K562 (cell line): ENCODE measurements at regions not wholly inside any gene's neighbourhood (a gene's known extent, or its start where the extent isn't known, plus 50 kb on each side); places are given as distances from the start of the nearest gene placed in this dataset.

Experiments used
- ATAC-seq: fragments of 200-7000 bp; cut with Tn5 transposase; 3 replicates; pipeline ENCODE4 v1.9.1; 2020; ENCODE audit warnings: moderate library complexity
- BruUV-seq: library from RNA; stranded (reverse); fragments of 400-500 nt; replicated peaks from 2 replicates; lab custom pipeline; 2021; lab: Mats Ljungman, UMichigan
- CTCF ChIA-PET: fragments of 300-600 bp; formaldehyde crosslinking; extraction: SDS; loops from one replicate; lab custom pipeline; 2021; ENCODE audit warnings: low intra/inter-chr PET ratio; lab: Yijun Ruan, JAX
- POLR2A ChIA-PET: fragments of 300-600, 350-650 bp; sonication (Branson Sonifier 250); formaldehyde crosslinking; extraction: SDS; loops from one replicate; lab custom pipeline; 2021; ENCODE audit warnings: antibody characterized with exemption, inconsistent platforms; lab: Yijun Ruan, JAX
- DNase-seq, 4 experiments: peaks; one replicate each; pipeline versions ENCODE4 v3.0.0 to v3.0.0-alpha.2; 2011 to 2018; ENCODE audit warnings: low spot score in 3 of 4, mixed read lengths in 3 of 4; ENCODE audit errors: extremely low read depth in 1 of 4
- FAIRE-seq: peaks from 2 replicates; lab custom pipeline; 2011; peaks lifted over from hg19 to GRCh38; lab: Jason Lieb, UNC
- H2AFZ ChIP-seq: 2 replicates; pipeline ENCODE4 v1.6.0; 2011; ENCODE audit warnings: low read depth, low read length, control low read depth, inconsistent platforms
- H3K27ac ChIP-seq: fragments of 200-600 bp; 3 replicates; pipeline ENCODE4 v1.8.0; 2011; ENCODE audit warnings: low read depth, mild to moderate bottlenecking, control low read depth, inconsistent platforms, low read length, moderate library complexity, mixed read lengths; ENCODE audit errors: extremely low read depth
- H3K27me3 ChIP-seq, 2 experiments: fragments of 300-600 bp in 1 of 2; 2 replicates in 1 of 2; 3 replicates in 1 of 2; pipeline versions ENCODE4 v1.6.0 to v1.8.0; 2011; ENCODE audit warnings: inconsistent platforms in 2 of 2, low read length in 2 of 2, mild to moderate bottlenecking in 1 of 2, mixed read lengths in 1 of 2, moderate library complexity in 1 of 2; ENCODE audit not compliant: control insufficient read depth in 2 of 2, insufficient read depth in 2 of 2
- H3K36me3 ChIP-seq: fragments of 300-600 bp; 3 replicates; pipeline ENCODE4 v1.8.0; 2011; ENCODE audit warnings: mild to moderate bottlenecking, low read length, inconsistent platforms; ENCODE audit not compliant: control insufficient read depth, insufficient read depth
- H3K4me1 ChIP-seq, 2 experiments: fragments of 200-600 bp in 1 of 2; replicated peaks in 1 of 2; 2 replicates in 1 of 2; 3 replicates in 1 of 2; pipeline versions ENCODE4 v1.5.1 to v1.8.0; 2011; ENCODE audit warnings: inconsistent platforms in 2 of 2, low read length in 2 of 2, mild to moderate bottlenecking in 1 of 2, mixed read lengths in 1 of 2, moderate library complexity in 1 of 2; ENCODE audit not compliant: control insufficient read depth in 2 of 2, insufficient read depth in 2 of 2
- H3K4me2 ChIP-seq: 2 replicates; pipeline ENCODE4 v1.6.1; 2011; ENCODE audit warnings: low read length, control low read depth, inconsistent platforms, mixed read lengths; ENCODE audit not compliant: insufficient read depth
- H3K4me3 ChIP-seq: fragments of 200-600 bp; sonication (generic), shearing (Covaris generic); 2 replicates; pipeline ENCODE4 v1.5.1; 2016; ENCODE audit warnings: control low read depth, inconsistent platforms
- H3K79me2 ChIP-seq: fragments of 200-600 bp; 3 replicates; pipeline ENCODE4 v1.8.0; 2011; ENCODE audit warnings: low read length, inconsistent platforms; ENCODE audit not compliant: control insufficient read depth, insufficient read depth
- H3K9ac ChIP-seq, 2 experiments: 2 replicates each; pipeline versions ENCODE4 v1.6.0 to v1.6.1; 2011; ENCODE audit warnings: low read depth in 2 of 2, low read length in 2 of 2, control low read depth in 1 of 2, inconsistent platforms in 1 of 2, mild to moderate bottlenecking in 1 of 2, mixed read lengths in 1 of 2; ENCODE audit not compliant: insufficient read depth in 1 of 2
- H3K9me1 ChIP-seq: one replicate; pipeline ENCODE4 v1.6.0; 2011; ENCODE audit warnings: inconsistent platforms, mild to moderate bottlenecking, low read length, moderate library complexity; ENCODE audit not compliant: control insufficient read depth, insufficient read depth
- H3K9me3 ChIP-seq: replicated peaks from 2 replicates; pipeline ENCODE4 v1.5.1; 2011; ENCODE audit warnings: low read depth, low read length, inconsistent platforms; ENCODE audit not compliant: control insufficient read depth, insufficient read depth
- H4K20me1 ChIP-seq: replicated peaks from 2 replicates; pipeline ENCODE4 v1.6.1; 2011; ENCODE audit warnings: low read length, inconsistent platforms, mixed read lengths; ENCODE audit not compliant: control insufficient read depth, insufficient read depth
- EGR1 ChIP-seq: fragments of 450-650 bp; conservative IDR thresholded peaks from 2 replicates; pipeline ENCODE4 v1.6.1; 2017; ENCODE audit warnings: mild to moderate bottlenecking
- PRPF4 ChIP-seq: fragments of 200-400 bp; formaldehyde crosslinking; IDR thresholded peaks from one replicate; pipeline ENCODE4 v1.6.1; 2017; ENCODE audit warnings: low read length, low read depth, mild to moderate bottlenecking; ENCODE audit not compliant: insufficient read depth, poor library complexity, severe bottlenecking
- SAFB2 ChIP-seq: fragments of 200-400 bp; formaldehyde crosslinking; IDR thresholded peaks from 2 replicates; pipeline ENCODE4 v1.6.1; 2018; ENCODE audit warnings: borderline replicate concordance, low read length, low read depth, moderate library complexity; ENCODE audit not compliant: severe bottlenecking
- SIRT6 ChIP-seq: IDR thresholded peaks from one replicate; pipeline ENCODE4 v1.6.1; 2012; ENCODE audit warnings: low read depth, mild to moderate bottlenecking, control low read depth, inconsistent platforms, low read length, moderate library complexity
- SNAPC5 ChIP-seq: fragments of 250-450 bp; sonication (Bioruptor Pico); IDR thresholded peaks from 2 replicates; pipeline ENCODE4 v1.8.0; 2021; ENCODE audit warnings: moderate library complexity, mild to moderate bottlenecking, inconsistent platforms
- TBL1XR1 ChIP-seq, 2 experiments: IDR thresholded peaks; 2 replicates each; pipeline ENCODE4 v1.6.1; 2012; ENCODE audit warnings: improper control_type of control experiment in 2 of 2, low read length in 2 of 2, mild to moderate bottlenecking in 1 of 2
- TCF3 ChIP-seq: sonication (generic); formaldehyde crosslinking; IDR thresholded peaks from 2 replicates; pipeline ENCODE4 v1.4.0; 2020; ENCODE audit warnings: mild to moderate bottlenecking, missing genetic modification reagents
- ZHX1 ChIP-seq: fragments of 150-350 bp; conservative IDR thresholded peaks from 2 replicates; pipeline ENCODE4 v1.6.1; 2014; ENCODE audit warnings: low read length
- WGBS: fragments of 100-300 bp; shearing (Covaris generic); methylation state at CpG from one replicate; pipeline ENCODE4 v1.1.6; 2016; ENCODE audit warnings: low coverage, mixed read lengths; ENCODE audit not compliant: insufficient coverage; ENCODE audit errors: missing lambda C conversion rate; 5-methylcytosine and 5-hydroxymethylcytosine counted together
- in situ Hi-C: fragments of 300-500 bp; cut with MboI; formaldehyde crosslinking; loops from 4 replicates; pipeline ENCODE4 v1.15.0; 2018; ENCODE audit warnings: inconsistent platforms, mixed read lengths
- intact Hi-C: fragments of 100-400 bp; cut with micrococcal nuclease; formaldehyde crosslinking; loops from 2 replicates; pipeline ENCODE4 v1.14.2; 2022

GRCh38 chr20:40317156-40317790 is 371.8 kb downstream of the MAFB start:
- BruUV-seq: no TSS peak
- H3K27ac ChIP-seq: no peak overlapping the region
- no peak for ATAC-seq
- H3K9me3 ChIP-seq: no peaks in the 10 kb centered on the region
- DNase-seq: no peak
- no peak overlapping the region for H2AFZ ChIP-seq
- H3K4me2 ChIP-seq: no peak overlapping the region
- no peaks in the 10 kb centered on the region for H3K79me2 ChIP-seq
- in situ Hi-C loops: no loop called here
- H4K20me1 ChIP-seq: no peaks in the 10 kb centered on the region
- H3K9me1 ChIP-seq: no peaks in the 10 kb centered on the region
- H3K9ac ChIP-seq: no peak overlapping the region
- no peaks in the 10 kb centered on the region for H3K4me1 ChIP-seq
- 0% methylated on average over 4 of the region's 5 CpGs for WGBS
- FAIRE-seq: no peak
- POLR2A ChIA-PET: interaction anchor here (1.2 kb wide), 1 partner anchor 36 kb away, joined by 3 read pairs; no protein-coding TSS in a partner anchor
- intact Hi-C loops: no loop called here
- no peak overlapping the region for H3K4me3 ChIP-seq
- no peaks in the 10 kb centered on the region for H3K36me3 ChIP-seq
- CTCF ChIA-PET: no interaction called here
- no peaks in the 10 kb centered on the region for H3K27me3 ChIP-seq
- TF ChIP-seq SNAPC5 (CRISPR knock-in tag): no peak
- no peak for TF ChIP-seq SAFB2
- no peak for TF ChIP-seq ZHX1
- no peak for TF ChIP-seq SIRT6
- TF ChIP-seq EGR1: no peak
- TF ChIP-seq TCF3: no peak
- no peak for TF ChIP-seq PRPF4
- TF ChIP-seq TBL1XR1 (IDR thresholded peaks at IDR 0.05; ENCODE audit: low read length in 2 of 2): no peak
